D721Med (cell line): ENCODE measurements at regions not wholly inside any gene's neighbourhood (a gene's known extent, or its start where the extent isn't known, plus 50 kb on each side); places are given as distances from the start of the nearest gene placed in this dataset.

ENCODE experiments used
- DNase-seq: peaks from one replicate; pipeline ENCODE4 v3.0.0; 2011; ENCODE audit warnings: low spot score; ENCODE audit not compliant: insufficient read length
- FAIRE-seq: peaks from 2 replicates; lab custom pipeline; 2011; peaks lifted over from hg19 to GRCh38; lab: Jason Lieb, UNC
- CTCF ChIP-seq: IDR thresholded peaks from 2 replicates; pipeline ENCODE4 v1.5.1; 2012; ENCODE audit warnings: mild to moderate bottlenecking, control low read depth; ENCODE audit not compliant: insufficient read depth; ENCODE audit errors: missing control alignments

- no peak for TF ChIP-seq CTCF
- FAIRE-seq (no peak), DNase-seq (no peak)
Observed at GRCh38 chr16:35735403-35736251, 2276.2 kb downstream of the TP53TG3F start.

- no peak for TF ChIP-seq CTCF
- DNase-seq (no peak), FAIRE-seq (no peak)
Observed at GRCh38 chr16:35736546-35736945, 2277.1 kb downstream of the TP53TG3F start.

- TF ChIP-seq CTCF: no peak
- FAIRE-seq (no peak), DNase-seq (no peak)
Observed at GRCh38 chr16:35737076-35737475, 2277.7 kb downstream of the TP53TG3F start.

GRCh38 chr16:35741546-35741945, 2282.1 kb downstream of the TP53TG3F start:
- TF ChIP-seq CTCF: no peak
- FAIRE-seq: no peak
- DNase-seq: no peak

- DNase-seq (no peak), FAIRE-seq (no peak)
- TF ChIP-seq CTCF: no peak
Observed at GRCh38 chr16:35743101-35743692, 2283.8 kb downstream of the TP53TG3F start.

- TF ChIP-seq CTCF: no peak
- DNase-seq: no peak
- FAIRE-seq: no peak
Observed at GRCh38 chr16:35744084-35744483, 2284.7 kb downstream of the TP53TG3F start.

GRCh38 chr16:35744726-35745125, 2285.3 kb downstream of the TP53TG3F start:
- DNase-seq (no peak), FAIRE-seq (no peak)
- TF ChIP-seq CTCF: no peak
